ENCODE measurements at regions not wholly inside any gene's neighbourhood (a gene's known extent, or its start where the extent isn't known, plus 50 kb on each side); places are given as distances from the start of the nearest gene placed in this dataset.

DNA sequence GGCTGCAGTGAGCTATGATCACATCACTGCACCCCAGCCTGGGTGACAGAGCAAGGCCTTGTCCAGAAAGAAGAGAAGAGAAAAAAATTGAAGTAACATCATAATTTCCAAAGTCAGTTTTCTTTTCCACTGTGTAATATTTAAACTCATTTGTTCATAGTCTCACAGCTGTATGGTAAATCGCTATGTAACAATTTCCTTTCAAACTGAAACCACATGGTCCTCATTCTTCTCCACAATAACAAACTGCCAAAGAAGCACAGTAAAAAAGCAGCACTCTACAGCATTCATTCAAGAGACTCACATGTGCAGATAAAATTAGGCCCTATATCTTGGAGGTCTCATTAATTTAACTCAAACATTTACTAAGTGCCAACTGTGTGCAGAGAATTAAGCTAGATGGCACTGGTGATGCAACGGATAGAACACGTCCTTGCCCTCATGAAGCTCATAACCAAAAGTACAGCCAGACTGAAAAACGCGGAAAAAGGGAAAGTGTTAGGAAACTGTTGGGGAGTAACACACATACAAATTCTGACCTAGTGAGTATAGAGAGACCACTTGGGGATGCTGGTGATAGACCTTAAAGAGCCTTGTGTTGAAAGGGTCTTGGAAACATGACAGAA lies 174.0 kb upstream of the KCTD7 start:
- no peak for TF ChIP-seq POLR2A (IDR thresholded peaks at IDR 0.05; ENCODE audit: low read depth, low read length)
- no peak for TF ChIP-seq POLR2AphosphoS5 (IDR thresholded peaks at IDR 0.05; ENCODE audit: low read depth, low read length)
- no peak for TF ChIP-seq TAF1 (IDR thresholded peaks at IDR 0.05; ENCODE audit: low read depth, low read length)

Data from GM12891 (cell line).